ENCODE measurements at regions not wholly inside any gene's neighbourhood (a gene's known extent, or its start where the extent isn't known, plus 50 kb on each side); places are given as distances from the start of the nearest gene placed in this dataset.

- TF ChIP-seq ARID4B (CRISPR knock-in tag; IDR thresholded peaks at IDR 0.05), result no peak
- no peak for TF ChIP-seq BRD4 (IDR thresholded peaks at IDR 0.05)
- TF ChIP-seq ZBTB40 (IDR thresholded peaks at IDR 0.05), result no peak
- no peak for TF ChIP-seq ZBTB40 (CRISPR knock-in tag; IDR thresholded peaks at IDR 0.05)
- no peak for TF ChIP-seq SMC3 (conservative IDR thresholded peaks at IDR 0.05; ENCODE audit: insufficient read depth, low read depth, low read length)
- TF ChIP-seq THAP12 (CRISPR knock-in tag; IDR thresholded peaks at IDR 0.05), result no peak
These were observed 108.6 kb upstream of the TIAM2 start (continued) for GRCh38 chr6:154886471-154886870.

Data from K562 (cell line).